Activated CD4-positive, alpha-beta T cell treated with anti-CD3 and anti-CD28 coated beads, Interleukin-2, Interleukin-4, amounts not matched to agents 100 ng/mL and 50 ng/mL, durations not matched to agents 16 hours and 8 hours (primary cell): ENCODE measurements at regions not wholly inside any gene's neighbourhood (a gene's known extent, or its start where the extent isn't known, plus 50 kb on each side); places are given as distances from the start of the nearest gene placed in this dataset.
A peak's percentile ranks its signal among the peaks of the same experiment; 100 is the strongest.

Experiments
- DNase-seq: peaks from one replicate; pipeline ENCODE4 v3.0.0-alpha.2; 2020; ENCODE audit warnings: low spot score

- no peak for DNase-seq
These were observed 184.0 kb upstream of the BCL6 start for GRCh38 chr3:187929112-187929816.

GRCh38 chr3:187930021-187930420 is 184.8 kb upstream of the BCL6 start:
- DNase-seq, result no peak

GRCh38 chr3:187931101-187931500 is 185.8 kb upstream of the BCL6 start:
- DNase-seq, result no peak

- no peak for DNase-seq
These were observed 186.6 kb upstream of the BCL6 start for GRCh38 chr3:187931770-187932278.

GRCh38 chr3:187932530-187932929 is 187.3 kb upstream of the BCL6 start:
- DNase-seq, result no peak

- peak; percentile 70 for DNase-seq
These were observed 190.4 kb upstream of the BCL6 start for GRCh38 chr3:187935623-187936156.

- DNase-seq, result no peak
These were observed 191.4 kb upstream of the BCL6 start for GRCh38 chr3:187936676-187937075.

- no peak for DNase-seq
These were observed 194.6 kb upstream of the BCL6 start for GRCh38 chr3:187939891-187940290.

- no peak for DNase-seq
These were observed 196.0 kb upstream of the BCL6 start for GRCh38 chr3:187941135-187941847.

- DNase-seq, result no peak
These were observed 196.6 kb upstream of the BCL6 start for GRCh38 chr3:187941848-187942194.

GRCh38 chr3:187942658-187943241 is 197.5 kb upstream of the BCL6 start:
- no peak for DNase-seq

GRCh38 chr3:187943677-187944389 is 198.6 kb upstream of the BCL6 start:
- no peak for DNase-seq

GRCh38 chr3:187944390-187945179 is 199.3 kb upstream of the BCL6 start:
- no peak for DNase-seq

- DNase-seq, result no peak
These were observed 200.1 kb upstream of the BCL6 start for GRCh38 chr3:187945374-187945773.

GRCh38 chr3:187946163-187946691 is 201.0 kb upstream of the BCL6 start:
- no peak for DNase-seq

- DNase-seq, result no peak
These were observed 201.7 kb upstream of the BCL6 start for GRCh38 chr3:187946981-187947380.

- no peak for DNase-seq
These were observed 202.8 kb upstream of the BCL6 start for GRCh38 chr3:187947927-187948682.

- no peak for DNase-seq
These were observed 204.0 kb upstream of the BCL6 start for GRCh38 chr3:187949093-187949820.

- DNase-seq, result no peak
These were observed 203.3 kb upstream of the LPP start for GRCh38 chr3:187950671-187951070.
